Fibroblast of lung (primary cell): ENCODE measurements at regions not wholly inside any gene's neighbourhood (a gene's known extent, or its start where the extent isn't known, plus 50 kb on each side); places are given as distances from the start of the nearest gene placed in this dataset.

Experiments
- CTCF ChIP-seq, 2 donors: IDR thresholded peaks in 1 of 2; conservative IDR thresholded peaks in 1 of 2; 1 replicate in 1 of 2; 2 replicates in 1 of 2; pipeline ENCODE4 v1.5.1; 2011 to 2012; ENCODE audit warnings: low read length in 2 of 2, control low read depth in 1 of 2, inconsistent platforms in 1 of 2, low read depth in 1 of 2, mild to moderate bottlenecking in 1 of 2
- EZH2 ChIP-seq: IDR thresholded peaks from 2 replicates; pipeline ENCODE4 v1.5.1; 2012; ENCODE audit warnings: low read length, control low read depth, mild to moderate bottlenecking; ENCODE audit errors: missing control alignments

- TF ChIP-seq EZH2 (no peak), CTCF (conservative IDR thresholded peaks at IDR 0.05 in 1 of 2, IDR thresholded peaks at IDR 0.05 in 1 of 2; ENCODE audit: low read depth in 1 of 2, low read length in 2 of 2) (no peak)
Measured at GRCh38 chr4:170581969-170582368, 492.2 kb upstream of the AADAT start.
